SJCRH30 (cell line): ENCODE measurements at regions not wholly inside any gene's neighbourhood (a gene's known extent, or its start where the extent isn't known, plus 50 kb on each side); places are given as distances from the start of the nearest gene placed in this dataset.
A peak's percentile ranks its signal among the peaks of the same experiment; 100 is the strongest.
"Not testable (repeated sequence)": the region's sequence is repeated elsewhere in the genome, so short reads cannot be mapped to it uniquely, and the experiment has no call there.

Experiments used
- DNase-seq, 2 experiments: peaks; one replicate each; pipeline ENCODE4 v3.0.0-alpha.2; 2015 to 2020
- H3K27ac ChIP-seq: fragments of 250-450 bp; sonication (Bioruptor Pico); 2 replicates; pipeline ENCODE4 v1.5.1; 2020; ENCODE audit warnings: mild to moderate bottlenecking, moderate library complexity
- H3K27me3 ChIP-seq: fragments of 250-450 bp; sonication (Bioruptor Pico); 2 replicates; pipeline ENCODE4 v1.5.1; 2020; ENCODE audit warnings: mild to moderate bottlenecking, moderate library complexity
- H3K36me3 ChIP-seq: fragments of 250-450 bp; sonication (Bioruptor Pico); 2 replicates; pipeline ENCODE4 v1.5.1; 2020; ENCODE audit warnings: mild to moderate bottlenecking, moderate library complexity
- H3K4me1 ChIP-seq: fragments of 250-450 bp; sonication (Bioruptor Pico); 2 replicates; pipeline ENCODE4 v1.5.1; 2020; ENCODE audit warnings: mild to moderate bottlenecking, moderate library complexity
- H3K4me3 ChIP-seq: fragments of 250-450 bp; sonication (Bioruptor Pico); 2 replicates; pipeline ENCODE4 v1.5.1; 2020; ENCODE audit warnings: mild to moderate bottlenecking, moderate library complexity
- H3K9me3 ChIP-seq: fragments of 250-450 bp; sonication (Bioruptor Pico); replicated peaks from 2 replicates; pipeline ENCODE4 v1.5.1; 2020; ENCODE audit warnings: mild to moderate bottlenecking, moderate library complexity

DNA sequence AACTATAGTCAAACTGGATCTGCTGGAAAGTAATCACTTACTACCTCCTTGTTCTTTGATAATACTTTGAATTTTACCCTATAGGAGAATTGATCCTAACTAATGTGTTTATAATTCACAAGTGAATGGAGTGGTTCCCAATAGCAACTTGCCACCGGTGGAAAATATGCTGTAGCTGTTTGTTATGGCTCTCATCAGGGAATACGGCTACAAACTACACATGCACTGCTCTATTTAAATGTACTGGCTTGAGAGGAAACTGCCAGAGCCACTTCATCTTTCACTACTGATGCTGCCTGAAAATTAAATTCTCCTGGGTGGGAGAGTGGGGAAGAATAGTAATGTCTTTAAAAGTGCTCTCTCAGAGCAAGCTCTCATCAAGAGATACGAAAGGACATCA, 448.5 kb upstream of the GRAMD2B start:
- H3K4me3 ChIP-seq, result no peak overlapping the region
- no peak for DNase-seq
- H3K36me3 ChIP-seq, result no peaks in the 10 kb centered on the region
- H3K9me3 ChIP-seq, result no peaks in the 10 kb centered on the region
- H3K27me3 ChIP-seq, result no peaks in the 10 kb centered on the region
- H3K27ac ChIP-seq, result no peak overlapping the region
- no peaks in the 10 kb centered on the region for H3K4me1 ChIP-seq

DNA sequence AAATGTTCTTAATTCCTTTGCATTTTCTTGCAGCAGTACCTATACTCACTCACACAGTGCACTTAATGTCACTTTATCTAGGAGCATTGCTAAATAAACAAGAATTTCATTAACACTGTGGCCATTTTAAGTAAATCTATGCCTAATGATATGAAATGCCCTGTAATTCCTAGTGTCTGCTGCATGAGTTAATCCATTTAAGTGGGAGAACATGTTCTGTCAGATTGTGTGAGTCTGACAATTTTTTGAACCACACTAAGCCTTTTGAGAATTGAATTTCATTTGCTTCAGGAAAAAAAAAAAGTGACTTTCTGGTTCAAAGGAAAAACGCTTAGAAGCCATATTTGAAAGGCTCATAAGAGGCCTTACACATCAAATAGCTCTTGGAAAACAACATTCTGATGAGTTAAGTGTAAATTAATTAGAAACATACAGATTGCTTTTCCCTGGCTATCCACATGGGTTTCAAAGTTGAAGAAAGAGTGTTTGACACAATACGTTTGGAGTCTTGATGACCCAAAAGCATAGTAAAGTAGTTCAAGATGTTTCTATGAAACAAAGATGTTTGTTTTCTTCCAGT, 446.7 kb upstream of the GRAMD2B start:
- H3K9me3 ChIP-seq, result no peaks in the 10 kb centered on the region
- no peak for DNase-seq
- H3K4me3 ChIP-seq, result no peak overlapping the region
- no peaks in the 10 kb centered on the region for H3K36me3 ChIP-seq
- H3K4me1 ChIP-seq, result no peaks in the 10 kb centered on the region
- no peaks in the 10 kb centered on the region for H3K27me3 ChIP-seq
- no peak overlapping the region for H3K27ac ChIP-seq

DNA sequence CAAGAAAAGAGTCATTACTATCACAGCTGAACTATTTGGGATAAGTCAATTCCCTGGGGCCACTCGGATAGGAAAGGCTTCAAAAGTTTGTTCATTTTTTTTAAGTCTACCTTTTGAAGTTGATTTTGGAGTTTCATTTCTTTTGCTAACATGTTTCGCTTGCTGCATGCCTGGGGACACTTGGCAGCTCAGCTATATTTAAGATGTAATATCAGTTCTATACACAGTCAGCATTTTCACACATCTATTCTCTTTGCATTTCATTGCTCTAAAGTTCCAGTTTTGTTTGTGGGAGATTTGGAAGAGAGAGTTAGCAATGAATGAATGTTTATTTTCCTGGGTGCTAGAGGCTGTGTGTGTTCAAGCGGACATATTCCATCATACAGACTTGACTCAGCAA, 445.2 kb upstream of the GRAMD2B start:
- no peak overlapping the region for H3K27ac ChIP-seq
- H3K36me3 ChIP-seq, result no peaks in the 10 kb centered on the region
- no peaks in the 10 kb centered on the region for H3K27me3 ChIP-seq
- DNase-seq, result no peak
- no peaks in the 10 kb centered on the region for H3K4me1 ChIP-seq
- H3K9me3 ChIP-seq, result no peaks in the 10 kb centered on the region
- H3K4me3 ChIP-seq, result no peak overlapping the region

DNA sequence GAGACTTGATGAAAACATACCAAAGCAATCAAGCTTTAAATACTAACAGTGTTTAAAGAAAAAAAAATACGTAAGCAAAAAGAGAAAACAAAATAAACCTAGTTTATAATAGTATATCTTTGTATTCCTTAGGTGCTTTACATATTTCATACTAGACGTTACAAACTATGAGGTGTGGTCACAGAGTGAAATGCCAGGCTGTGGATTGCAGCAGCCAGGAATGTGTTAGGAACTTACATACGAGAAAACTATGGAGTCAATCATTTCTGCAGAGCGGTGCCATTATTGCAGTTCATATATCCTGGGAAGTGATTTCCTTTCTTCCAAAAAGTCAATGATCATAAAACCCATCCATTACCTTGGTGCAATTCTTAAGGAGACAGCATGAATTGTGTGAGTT, 443.6 kb upstream of the GRAMD2B start:
- no peak for DNase-seq
- H3K9me3 ChIP-seq, result no peaks in the 10 kb centered on the region
- no peak overlapping the region for H3K27ac ChIP-seq
- no peaks in the 10 kb centered on the region for H3K36me3 ChIP-seq
- H3K4me3 ChIP-seq, result no peak overlapping the region
- H3K27me3 ChIP-seq, result no peaks in the 10 kb centered on the region
- H3K4me1 ChIP-seq, result no peaks in the 10 kb centered on the region

DNA sequence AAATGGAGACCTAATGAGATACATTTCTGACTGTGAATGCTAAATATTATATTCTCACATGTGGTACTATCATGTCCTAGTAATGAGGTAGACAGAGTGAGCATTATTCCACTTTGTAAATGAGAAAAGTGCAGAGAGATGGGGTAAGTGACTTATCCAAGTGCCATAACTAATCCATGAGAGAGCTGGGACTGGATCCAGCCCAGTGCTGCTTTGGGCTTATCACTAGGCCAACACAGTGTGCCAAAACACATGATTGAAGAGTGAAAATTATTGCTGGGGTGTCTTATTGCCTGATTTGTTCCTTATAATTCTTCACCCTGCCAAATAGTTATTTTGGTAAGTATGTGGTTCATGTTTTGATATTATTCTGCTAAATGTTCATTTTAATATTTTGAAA, 442.2 kb upstream of the GRAMD2B start:
- no peaks in the 10 kb centered on the region for H3K36me3 ChIP-seq
- H3K27me3 ChIP-seq, result no peaks in the 10 kb centered on the region
- H3K27ac ChIP-seq, result no peak overlapping the region
- no peak for DNase-seq
- no peak overlapping the region for H3K4me3 ChIP-seq
- no peaks in the 10 kb centered on the region for H3K4me1 ChIP-seq
- no peaks in the 10 kb centered on the region for H3K9me3 ChIP-seq

DNA sequence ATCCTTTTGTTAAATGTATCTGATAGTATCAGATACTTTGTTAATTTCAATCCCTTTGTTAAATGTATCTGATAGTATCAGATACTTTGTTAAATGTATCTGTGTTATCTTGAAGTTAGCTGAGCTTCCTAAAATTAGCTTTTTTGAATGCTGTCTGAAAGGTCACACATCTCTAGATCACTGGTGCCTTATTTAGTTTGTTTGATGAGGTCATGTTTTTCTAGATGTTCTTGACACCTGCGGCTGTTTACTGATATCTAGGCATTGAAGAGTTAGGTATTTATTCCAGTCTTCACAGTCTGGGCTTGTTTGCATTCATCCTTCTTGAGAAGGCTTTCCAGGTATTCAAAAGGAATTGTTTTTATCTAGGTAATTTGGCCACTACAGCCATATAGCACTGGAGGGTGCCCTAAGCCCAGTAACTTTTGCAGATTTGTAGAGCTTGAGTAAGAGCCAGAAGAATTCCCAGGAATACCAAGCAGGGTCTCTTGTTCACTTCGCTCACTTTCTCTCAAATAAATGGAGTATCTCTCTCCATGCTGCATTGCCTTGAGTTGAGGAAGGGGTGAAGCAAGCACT, 435.4 kb upstream of the GRAMD2B start:
- Histone ChIP-seq H3K36me3 (no peaks in the 10 kb centered on the region), H3K9me3 (no peaks in the 10 kb centered on the region), H3K27me3 (no peaks in the 10 kb centered on the region), H3K4me1 (no peaks in the 10 kb centered on the region), H3K27ac (no peak overlapping the region), H3K4me3 (no peak overlapping the region)
- no peak for DNase-seq

DNA sequence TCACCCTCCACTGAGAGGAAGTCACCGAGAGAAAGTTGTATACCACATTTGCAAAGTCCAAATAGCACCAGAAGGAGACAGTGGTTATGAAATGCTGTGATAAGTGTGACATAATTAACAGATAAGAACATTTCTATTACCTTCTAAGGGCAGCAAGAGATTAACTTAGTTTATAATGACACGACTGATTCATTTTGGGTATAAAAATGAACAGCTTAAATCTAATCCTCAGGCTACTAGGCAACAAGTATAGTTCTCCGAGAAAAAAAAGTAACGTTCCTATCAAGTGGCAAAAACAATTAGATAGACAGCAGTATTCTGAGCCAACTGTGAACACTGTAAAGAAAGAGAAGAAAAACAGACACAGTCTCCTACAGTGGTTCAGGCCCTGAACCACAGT, 431.2 kb upstream of the GRAMD2B start:
- no peak for DNase-seq
- Histone ChIP-seq H3K27me3 (no peaks in the 10 kb centered on the region), H3K9me3 (no peaks in the 10 kb centered on the region), H3K36me3 (no peaks in the 10 kb centered on the region), H3K4me3 (no peak overlapping the region), H3K4me1 (no peaks in the 10 kb centered on the region), H3K27ac (no peak overlapping the region)

DNA sequence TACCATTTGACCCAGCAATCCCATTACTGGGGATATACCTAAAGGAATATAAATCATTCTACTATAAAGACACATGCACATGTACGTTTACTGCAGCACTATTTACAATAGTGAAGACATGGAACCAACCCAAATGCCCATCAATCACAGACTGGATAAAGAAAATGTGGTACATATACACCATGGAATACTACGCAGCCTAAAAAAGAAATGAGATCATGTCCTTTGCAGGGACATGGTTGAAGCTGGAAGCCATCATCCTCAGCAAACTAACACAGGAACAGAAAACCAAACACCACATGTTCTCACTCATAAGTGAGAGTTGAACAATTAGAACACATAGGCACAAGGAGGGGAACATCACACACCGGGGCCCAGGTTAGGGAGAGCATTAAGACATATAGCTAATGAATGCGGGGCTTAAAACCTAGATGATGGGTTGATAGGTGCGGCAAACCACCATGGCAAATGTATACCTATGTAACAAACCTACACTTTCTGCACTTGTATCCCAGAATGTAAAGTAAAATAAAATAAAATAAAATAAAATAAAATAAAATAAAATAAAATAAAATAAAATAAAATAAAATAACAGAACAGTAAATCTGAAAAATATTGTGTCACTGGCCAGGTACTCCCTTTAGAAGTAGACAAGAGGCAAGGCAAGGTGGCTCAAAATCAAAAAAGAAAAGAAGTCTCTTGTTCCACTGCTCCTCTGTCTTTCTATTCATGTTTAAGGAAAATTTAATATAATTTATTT, 423.8 kb upstream of the GRAMD2B start:
- not testable (repeated sequence) for H3K4me3 ChIP-seq, DNase-seq, H3K9me3 ChIP-seq, H3K27ac ChIP-seq, H3K27me3 ChIP-seq, H3K36me3 ChIP-seq
- peaks cover 18% of the 10 kb centered on the region for H3K4me1 ChIP-seq

DNA sequence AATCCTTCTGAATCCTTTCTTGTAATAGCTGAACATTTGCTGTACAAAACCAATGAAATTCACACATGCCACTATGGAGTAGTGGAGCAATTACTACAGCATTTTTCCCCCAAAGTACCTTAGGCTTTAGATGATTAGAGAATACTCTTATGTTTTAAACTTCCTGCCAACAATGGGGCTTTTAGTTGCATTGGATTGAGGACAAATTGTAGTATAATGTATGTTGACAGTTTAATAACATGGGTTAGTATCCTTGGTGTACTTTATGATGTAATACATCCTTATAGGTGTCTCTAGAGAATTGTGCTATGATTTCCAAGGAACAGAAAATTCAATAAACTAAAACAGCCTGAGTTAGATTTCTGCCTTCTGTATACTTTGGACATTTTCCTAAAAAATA, 422.7 kb upstream of the GRAMD2B start:
- H3K4me3 ChIP-seq, result no peak overlapping the region
- H3K27me3 ChIP-seq, result no peaks in the 10 kb centered on the region
- no peak overlapping the region for H3K27ac ChIP-seq
- H3K9me3 ChIP-seq, result no peaks in the 10 kb centered on the region
- peaks cover 21% of the 10 kb centered on the region for H3K4me1 ChIP-seq
- no peaks in the 10 kb centered on the region for H3K36me3 ChIP-seq
- peak in 1 of 2 experiments; percentile 9 for DNase-seq

DNA sequence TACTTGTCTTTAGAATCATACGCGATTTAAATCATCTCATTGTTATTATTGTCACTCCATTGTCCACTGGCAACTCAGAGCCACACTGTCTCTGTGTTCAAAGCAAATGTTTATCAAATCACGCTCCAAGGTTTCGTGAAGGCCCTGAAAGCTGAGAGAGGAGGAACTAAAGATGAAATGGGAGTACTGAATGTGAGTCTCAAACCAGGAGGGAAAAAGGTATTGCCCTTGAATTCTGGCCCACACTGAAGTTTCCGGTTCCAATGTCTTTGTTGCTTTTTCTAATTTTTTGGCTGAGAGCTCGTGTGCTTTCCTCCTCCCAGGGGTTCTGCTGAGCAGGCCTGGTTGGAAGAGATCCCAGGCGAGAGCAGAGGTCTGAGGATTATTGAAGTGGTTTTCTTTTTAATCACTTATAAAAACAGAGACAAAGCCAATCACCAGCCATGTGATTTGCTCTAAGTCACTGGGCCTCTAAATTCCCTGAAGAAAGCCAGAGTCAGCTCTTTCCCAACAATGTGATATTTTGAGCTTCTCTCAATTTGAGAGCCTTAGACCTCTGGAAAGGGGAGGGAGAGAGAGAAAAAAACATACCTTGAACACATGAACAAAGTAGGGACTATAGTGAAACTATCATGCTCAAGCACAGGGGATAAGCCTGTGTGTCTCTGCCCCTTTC, 420.8 kb upstream of the GRAMD2B start:
- peak; percentile 24 to 58 for DNase-seq
- H3K36me3 ChIP-seq, result no peaks in the 10 kb centered on the region
- H3K4me3 ChIP-seq, result no peak overlapping the region
- H3K9me3 ChIP-seq, result no peaks in the 10 kb centered on the region
- no peaks in the 10 kb centered on the region for H3K27me3 ChIP-seq
- peaks cover 21% of the 10 kb centered on the region for H3K4me1 ChIP-seq
- peak overlapping the region; percentile 15; the same call in 1 of the 2 replicates for H3K27ac ChIP-seq

DNA sequence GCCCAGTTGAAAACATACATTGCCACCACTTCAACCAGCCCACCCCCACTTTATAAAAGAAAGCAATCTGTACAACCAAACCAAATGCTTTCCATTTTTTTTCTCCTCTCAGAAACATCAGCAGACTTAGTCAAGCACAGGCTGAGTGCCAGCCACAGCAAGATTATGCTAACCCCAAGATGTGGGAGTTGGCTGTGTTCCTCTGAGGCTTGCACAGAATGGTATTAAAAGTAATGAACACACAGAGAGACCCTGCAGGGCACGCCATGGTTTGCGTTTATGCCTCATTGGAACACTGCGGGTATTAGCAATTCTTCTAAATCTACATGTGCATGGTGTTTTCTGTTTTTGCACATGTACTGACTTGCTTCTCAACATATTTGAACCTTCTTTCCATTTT, 419.9 kb upstream of the GRAMD2B start:
- peak in 1 of 2 experiments; percentile 6 for DNase-seq
- no peaks in the 10 kb centered on the region for H3K27me3 ChIP-seq

DNA sequence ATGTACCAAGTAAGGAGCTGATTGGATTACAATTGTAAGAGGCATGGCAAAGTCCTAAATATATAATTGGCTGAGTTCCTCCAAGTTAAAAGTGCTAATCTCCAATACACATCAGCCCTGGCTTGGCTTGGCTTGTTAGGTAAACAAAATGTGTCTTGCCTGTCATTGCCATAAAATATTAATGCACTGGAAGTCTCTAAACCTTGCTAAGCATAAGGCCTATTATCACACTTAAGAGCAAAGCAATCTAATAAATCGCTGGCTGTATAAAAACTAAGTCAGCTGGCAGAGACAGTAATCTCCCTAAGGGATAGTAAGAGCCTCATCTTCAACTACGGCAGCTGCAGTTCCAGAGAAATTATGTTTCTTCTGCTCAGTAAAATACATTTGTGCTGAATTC, 418.6 kb upstream of the GRAMD2B start:
- Histone ChIP-seq H3K36me3 (no peaks in the 10 kb centered on the region), H3K27ac (no peak overlapping the region), H3K9me3 (no peaks in the 10 kb centered on the region), H3K4me3 (no peak overlapping the region), H3K4me1 (peaks cover 21% of the 10 kb centered on the region), H3K27me3 (no peaks in the 10 kb centered on the region)
- DNase-seq, result peak in 1 of 2 experiments; percentile 41

More for the DNA sequence above, 419.9 kb upstream of the GRAMD2B start:
- no peaks in the 10 kb centered on the region for H3K9me3 ChIP-seq
- no peak overlapping the region for H3K27ac ChIP-seq
- no peaks in the 10 kb centered on the region for H3K36me3 ChIP-seq
- no peak overlapping the region for H3K4me3 ChIP-seq
- H3K4me1 ChIP-seq, result peaks cover 21% of the 10 kb centered on the region

DNA sequence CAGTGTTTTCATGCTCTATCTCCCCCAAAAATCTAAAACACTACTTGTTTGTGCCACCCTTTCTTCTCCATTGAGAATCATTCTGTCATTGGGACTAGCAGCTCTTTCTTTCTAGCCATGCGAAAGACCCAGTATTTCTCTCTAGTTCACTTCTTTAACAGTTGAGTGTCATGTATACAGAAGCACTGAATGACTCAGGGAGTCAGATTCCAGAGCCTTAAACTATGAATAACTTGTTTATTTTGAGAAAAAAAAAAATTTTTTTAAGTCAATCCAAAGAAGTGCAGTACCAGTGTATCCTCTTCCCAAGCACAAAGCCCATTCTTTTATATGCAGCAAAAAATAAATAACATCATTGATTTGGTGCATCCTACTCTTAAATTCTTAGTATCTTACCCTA, 415.4 kb upstream of the GRAMD2B start:
- no peak overlapping the region for H3K4me3 ChIP-seq
- H3K9me3 ChIP-seq, result no peaks in the 10 kb centered on the region
- no peaks in the 10 kb centered on the region for H3K27me3 ChIP-seq
- no peak for DNase-seq
- H3K27ac ChIP-seq, result no peak overlapping the region
- peaks cover 8% of the 10 kb centered on the region for H3K4me1 ChIP-seq
- H3K36me3 ChIP-seq, result no peaks in the 10 kb centered on the region

DNA sequence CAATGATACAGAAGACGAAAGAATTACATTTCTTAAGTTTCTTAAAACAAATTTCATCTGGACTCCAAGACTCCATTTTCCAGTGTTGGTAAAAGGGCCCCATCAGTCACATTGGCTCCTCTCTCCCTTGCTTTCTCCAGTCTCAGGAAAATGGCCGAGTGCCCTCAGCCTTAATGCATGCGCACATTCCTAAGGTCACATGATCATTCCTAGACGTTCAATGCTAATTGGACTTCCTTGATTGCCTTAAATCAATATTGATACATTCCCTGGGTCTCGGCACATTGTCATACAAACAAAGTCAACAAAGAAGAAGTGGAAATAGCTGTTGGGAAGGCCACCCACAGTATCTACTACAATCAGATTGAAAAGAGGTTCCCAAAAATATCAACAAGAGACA, 413.6 kb upstream of the GRAMD2B start:
- H3K4me3 ChIP-seq, result no peak overlapping the region
- DNase-seq, result no peak
- H3K4me1 ChIP-seq, result 0 out of 2 replicates have a peak, but pooled peaks cover 3% of the 10 kb centered on the region
- H3K27ac ChIP-seq, result no peak overlapping the region
- H3K9me3 ChIP-seq, result no peaks in the 10 kb centered on the region
- H3K27me3 ChIP-seq, result no peaks in the 10 kb centered on the region
- no peaks in the 10 kb centered on the region for H3K36me3 ChIP-seq

DNA sequence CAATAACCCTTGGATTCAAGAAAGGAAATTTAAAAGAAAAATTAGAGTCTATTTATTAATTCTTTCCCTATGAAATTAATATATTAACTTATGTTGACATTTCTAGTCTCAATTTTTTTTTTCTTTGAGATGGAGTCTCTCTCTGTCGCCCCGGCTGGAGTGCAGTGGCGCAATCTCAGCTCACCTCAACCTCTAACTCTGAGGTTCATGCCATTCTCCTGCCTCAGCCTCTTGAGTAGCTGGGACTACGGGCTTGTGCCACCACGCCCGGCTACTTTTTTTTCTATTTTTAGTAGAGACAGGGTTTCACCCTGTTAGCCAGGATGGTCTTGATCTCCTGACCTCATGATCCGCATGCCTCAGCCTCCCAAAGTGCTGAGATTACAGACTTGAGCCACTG, 411.7 kb upstream of the GRAMD2B start:
- H3K36me3 ChIP-seq, H3K4me3 ChIP-seq, H3K27ac ChIP-seq, DNase-seq, H3K9me3 ChIP-seq, H3K4me1 ChIP-seq, H3K27me3 ChIP-seq: not testable (repeated sequence)
